A549 (cell line): ENCODE measurements at regions not wholly inside any gene's neighbourhood (a gene's known extent, or its start where the extent isn't known, plus 50 kb on each side); places are given as distances from the start of the nearest gene placed in this dataset.

Experiments
- ATAC-seq, 2 experiments: fragments of 200-7000 bp in 1 of 2; fragments of >200 bp in 1 of 2; cut with Nextera tagmentation in 1 of 2; cut with Tn5 transposase in 1 of 2; 3 replicates each; pipeline versions ENCODE4 v1.8.0 to v1.9.1; 2018 to 2020; ENCODE audit warnings: mild to moderate bottlenecking in 1 of 2, moderate library complexity in 1 of 2
- CTCF ChIA-PET: fragments of 300-600 bp; sonication (Branson Sonifier 250); formaldehyde crosslinking; extraction: SDS; loops from one replicate; lab custom pipeline; 2021; ENCODE audit warnings: antibody characterized with exemption, inconsistent platforms; lab: Yijun Ruan, JAX
- POLR2A ChIA-PET: fragments of 350-600 bp; formaldehyde crosslinking; extraction: SDS; loops from one replicate; lab custom pipeline; 2021; ENCODE audit warnings: antibody characterized with exemption, inconsistent platforms; lab: Yijun Ruan, JAX
- DNase-seq, 2 experiments: peaks; one replicate each; pipeline versions ENCODE4 v3.0.0 to v3.0.0-alpha.2; 2011 to 2016; ENCODE audit warnings: low read depth in 1 of 2, low spot score in 1 of 2
- FAIRE-seq: peaks from 2 replicates; lab custom pipeline; 2011; peaks lifted over from hg19 to GRCh38; lab: Jason Lieb, UNC
- H3K27ac ChIP-seq, 2 experiments: fragments of >200 bp; sonication (Bioruptor Twin); formaldehyde crosslinking; 3 replicates each; pipeline ENCODE4 v1.5.1; 2016 to 2017
- H3K4me1 ChIP-seq: fragments of >200 bp; sonication (Bioruptor Twin); formaldehyde crosslinking; 3 replicates; pipeline ENCODE4 v1.6.1; 2016
- H3K4me2 ChIP-seq: fragments of >200 bp; sonication (Bioruptor Twin); formaldehyde crosslinking; 3 replicates; pipeline ENCODE4 v1.6.1; 2016
- H3K4me3 ChIP-seq: fragments of >200 bp; sonication (Bioruptor Twin); formaldehyde crosslinking; 3 replicates; pipeline ENCODE4 v1.5.1; 2016
- H3K9me3 ChIP-seq: fragments of >200 bp; sonication (Bioruptor Twin); formaldehyde crosslinking; 3 replicates; pipeline ENCODE4 v1.6.1; 2016
- BCL3 ChIP-seq: fragments of >200 bp; sonication (Bioruptor Twin); formaldehyde crosslinking; IDR thresholded peaks from 3 replicates; pipeline ENCODE4 v1.6.1; 2016
- CHD4 ChIP-seq: fragments of 200-600 bp; sonication (generic); IDR thresholded peaks from 2 replicates; pipeline ENCODE4 v1.6.1; 2016; ENCODE audit warnings: antibody characterized with exemption, mild to moderate bottlenecking, borderline replicate concordance
- ELK1 ChIP-seq: fragments of 150-350 bp; IDR thresholded peaks from 2 replicates; pipeline ENCODE4 v1.6.1; 2014; ENCODE audit warnings: low read depth, mild to moderate bottlenecking, low read length
- ESRRA ChIP-seq: fragments of 150-350 bp; IDR thresholded peaks from 2 replicates; pipeline ENCODE4 v1.6.1; 2014; ENCODE audit warnings: mild to moderate bottlenecking, low read length, borderline replicate concordance
- HEYL ChIP-seq: fragments of 250-450 bp; sonication (Bioruptor Pico); IDR thresholded peaks from 2 replicates; pipeline ENCODE4 v1.8.0; 2021; ENCODE audit warnings: mild to moderate bottlenecking, moderate library complexity
- PHF8 ChIP-seq: fragments of 200-600 bp; sonication (generic); IDR thresholded peaks from 2 replicates; pipeline ENCODE4 v1.6.1; 2016; ENCODE audit warnings: low read depth, mild to moderate bottlenecking, antibody characterized with exemption, moderate library complexity, borderline replicate concordance
- RNF2 ChIP-seq: fragments of 200-600 bp; sonication (generic); IDR thresholded peaks from 2 replicates; pipeline ENCODE4 v1.6.1; 2016; ENCODE audit warnings: low read depth, mild to moderate bottlenecking, antibody characterized with exemption, moderate library complexity, borderline replicate concordance
- TP53 ChIP-seq: fragments of 250-450 bp; sonication (Bioruptor Pico); IDR thresholded peaks from 2 replicates; pipeline ENCODE4 v1.5.0; 2021; ENCODE audit warnings: mild to moderate bottlenecking, moderate library complexity
- ZNF302 ChIP-seq: fragments of 250-450 bp; sonication (Bioruptor Pico); IDR thresholded peaks from 2 replicates; pipeline ENCODE4 v1.9.0; 2021; ENCODE audit warnings: inconsistent platforms, mild to moderate bottlenecking, moderate library complexity
- WGBS: methylation state at CpG from one replicate; pipeline ENCODE4 v1.1.6; 2017; ENCODE audit errors: missing lambda C conversion rate; 5-methylcytosine and 5-hydroxymethylcytosine counted together
- TF ChIP-seq, protein P1 (sequence below): IDR thresholded peaks from 2 replicates; pipeline ENCODE4 v1.6.1; 2012
- TF ChIP-seq, protein P2 (sequence below): fragments of >200 bp; sonication (Bioruptor Twin); formaldehyde crosslinking; IDR thresholded peaks from 3 replicates; pipeline ENCODE4 v1.5.1; 2016

- DNase-seq (no peak), ATAC-seq (no peak), FAIRE-seq (no peak)
- ChIA-PET POLR2A (no interaction called here), CTCF (interaction anchor here (1.1 to 1.6 kb wide), 4 partner anchors 10 to 42 kb away, joined by 3 to 4 read pairs (median 3); no protein-coding TSS in a partner anchor)
- Histone ChIP-seq H3K4me3 (no peak overlapping the region), H3K27ac (no peak overlapping the region), H3K4me2 (no peak overlapping the region), H3K9me3 (no peaks in the 10 kb centered on the region), H3K4me1 (no peaks in the 10 kb centered on the region)
- TF ChIP-seq PHF8, result no peak
- 66% methylated on average over 6 of the region's 6 CpGs for WGBS
Observed at GRCh38 chr14:51473808-51474565, 177.7 kb upstream of the FRMD6 start.

DNA sequence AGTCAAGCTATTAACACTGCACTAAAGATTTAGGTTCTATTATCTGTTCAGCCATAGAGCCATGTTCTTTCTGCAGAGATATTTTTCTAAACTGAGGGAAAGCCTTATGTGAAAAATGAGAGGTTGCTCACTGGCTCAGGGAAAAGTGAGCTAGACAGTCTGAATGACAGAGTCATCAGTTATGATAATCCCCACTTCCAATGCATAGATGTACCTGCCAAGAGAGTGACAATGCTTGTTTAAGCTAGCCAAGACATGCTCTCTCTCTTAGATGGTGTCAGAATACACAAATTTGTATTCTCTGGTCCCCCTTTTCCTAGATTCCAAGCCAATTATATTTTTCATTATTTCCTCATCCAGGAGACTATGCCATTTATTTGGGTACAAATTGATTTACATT, 176.9 kb upstream of the FRMD6 start:
- peaks cover 7% of the 10 kb centered on the region for H3K4me1 ChIP-seq
- FAIRE-seq (no peak), DNase-seq (no peak), ATAC-seq (no peak)
- no peak overlapping the region for H3K27ac ChIP-seq
- H3K9me3 ChIP-seq, result no peaks in the 10 kb centered on the region
- POLR2A ChIA-PET, result no interaction called here
- TF ChIP-seq ESRRA, result no peak
- TF ChIP-seq, protein P1, sequence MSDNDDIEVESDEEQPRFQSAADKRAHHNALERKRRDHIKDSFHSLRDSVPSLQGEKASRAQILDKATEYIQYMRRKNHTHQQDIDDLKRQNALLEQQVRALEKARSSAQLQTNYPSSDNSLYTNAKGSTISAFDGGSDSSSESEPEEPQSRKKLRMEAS, result no peak
- no peak for TF ChIP-seq RNF2
- TF ChIP-seq ZNF302, result no peak
- H3K4me3 ChIP-seq, result no peak overlapping the region
- CTCF ChIA-PET, result interaction anchor here (1.1 to 2.1 kb wide), 5 partner anchors 11 to 302 kb away, joined by 3 to 5 read pairs (median 3); no protein-coding TSS in a partner anchor
- H3K4me2 ChIP-seq, result no peak overlapping the region

DNA sequence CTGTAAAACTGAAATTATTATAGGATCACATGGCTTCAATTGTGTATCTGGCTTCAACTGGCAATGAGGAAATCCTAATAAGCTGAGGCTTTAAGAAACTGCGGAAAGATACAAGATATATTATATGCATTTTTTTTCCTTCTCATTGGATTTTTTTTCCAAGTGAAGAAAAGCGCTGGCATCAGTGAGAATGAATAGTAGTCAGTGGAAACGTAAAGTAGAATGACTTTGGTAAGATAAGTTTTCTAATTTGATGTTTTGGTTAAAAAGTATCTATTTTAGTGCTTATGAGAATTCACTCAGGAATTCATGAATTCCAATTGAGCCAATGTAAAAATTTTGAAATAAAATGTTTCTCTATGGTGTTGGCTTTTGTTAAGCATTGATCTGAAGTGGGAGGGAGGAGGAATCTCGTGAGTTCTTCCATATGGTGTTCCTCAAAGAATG, 173.5 kb upstream of the FRMD6 start:
- peaks cover 9% of the 10 kb centered on the region for H3K4me1 ChIP-seq
- no peak for FAIRE-seq
- H3K4me2 ChIP-seq, result no peak overlapping the region
- H3K4me3 ChIP-seq, result no peak overlapping the region
- no peak overlapping the region for H3K27ac ChIP-seq
- 92% methylated on average over 4 of the region's 4 CpGs for WGBS
- TF ChIP-seq, protein P2, sequence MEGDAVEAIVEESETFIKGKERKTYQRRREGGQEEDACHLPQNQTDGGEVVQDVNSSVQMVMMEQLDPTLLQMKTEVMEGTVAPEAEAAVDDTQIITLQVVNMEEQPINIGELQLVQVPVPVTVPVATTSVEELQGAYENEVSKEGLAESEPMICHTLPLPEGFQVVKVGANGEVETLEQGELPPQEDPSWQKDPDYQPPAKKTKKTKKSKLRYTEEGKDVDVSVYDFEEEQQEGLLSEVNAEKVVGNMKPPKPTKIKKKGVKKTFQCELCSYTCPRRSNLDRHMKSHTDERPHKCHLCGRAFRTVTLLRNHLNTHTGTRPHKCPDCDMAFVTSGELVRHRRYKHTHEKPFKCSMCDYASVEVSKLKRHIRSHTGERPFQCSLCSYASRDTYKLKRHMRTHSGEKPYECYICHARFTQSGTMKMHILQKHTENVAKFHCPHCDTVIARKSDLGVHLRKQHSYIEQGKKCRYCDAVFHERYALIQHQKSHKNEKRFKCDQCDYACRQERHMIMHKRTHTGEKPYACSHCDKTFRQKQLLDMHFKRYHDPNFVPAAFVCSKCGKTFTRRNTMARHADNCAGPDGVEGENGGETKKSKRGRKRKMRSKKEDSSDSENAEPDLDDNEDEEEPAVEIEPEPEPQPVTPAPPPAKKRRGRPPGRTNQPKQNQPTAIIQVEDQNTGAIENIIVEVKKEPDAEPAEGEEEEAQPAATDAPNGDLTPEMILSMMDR, result no peak
- TF ChIP-seq BCL3 (no peak), HEYL (CRISPR knock-in tag) (no peak), CHD4 (no peak), ELK1 (no peak), TP53 (CRISPR knock-in tag) (no peak)
- TF ChIP-seq, protein P1, result no peak
- TF ChIP-seq, all 56 proteins: peak for 0
- ATAC-seq (no peak), DNase-seq (no peak)
- H3K9me3 ChIP-seq, result no peaks in the 10 kb centered on the region
- ChIA-PET POLR2A (no interaction called here), CTCF (interaction anchor here (0.6 kb wide), 1 partner anchor 18 kb away, joined by 3 read pairs; no protein-coding TSS in a partner anchor)
